GM23338 (cell line): ENCODE measurements at regions not wholly inside any gene's neighbourhood (a gene's known extent, or its start where the extent isn't known, plus 50 kb on each side); places are given as distances from the start of the nearest gene placed in this dataset.
"Not testable (repeated sequence)": the region's sequence is repeated elsewhere in the genome, so short reads cannot be mapped to it uniquely, and the experiment has no call there.

Experiments used
- CREB1 ChIP-seq: fragments of 250-450 bp; sonication (Bioruptor Pico); IDR thresholded peaks from 2 replicates; pipeline ENCODE4 v1.5.0; 2020; ENCODE audit warnings: low read depth, mild to moderate bottlenecking, moderate library complexity
- EZH2 ChIP-seq: fragments of 200-600 bp; sonication (generic); IDR thresholded peaks from one replicate; pipeline ENCODE4 v1.8.0; 2017; ENCODE audit warnings: antibody characterized with exemption, mild to moderate bottlenecking, low read depth; ENCODE audit not compliant: unreplicated experiment
- EZH2phosphoT487 ChIP-seq: fragments of 200-600 bp; sonication (generic); IDR thresholded peaks from one replicate; pipeline ENCODE4 v1.8.1; 2018; ENCODE audit warnings: antibody characterized with exemption; ENCODE audit not compliant: unreplicated experiment
- JUNB ChIP-seq: IDR thresholded peaks from one replicate; pipeline ENCODE4 v1.6.1; 2016; ENCODE audit warnings: antibody characterized with exemption; ENCODE audit not compliant: unreplicated experiment
- NANOG ChIP-seq: IDR thresholded peaks from 2 replicates; pipeline ENCODE4 v1.6.1; 2016; ENCODE audit warnings: antibody characterized with exemption, borderline replicate concordance
- POLR2AphosphoS5 ChIP-seq: IDR thresholded peaks from 2 replicates; pipeline ENCODE4 v1.6.1; 2016; ENCODE audit warnings: antibody characterized with exemption, low read depth
- REST ChIP-seq: IDR thresholded peaks from one replicate; pipeline ENCODE4 v1.6.1; 2018; ENCODE audit warnings: antibody characterized with exemption; ENCODE audit not compliant: unreplicated experiment
- ZNF114 ChIP-seq: fragments of 250-450 bp; sonication (Bioruptor Pico); IDR thresholded peaks from 2 replicates; pipeline ENCODE4 v1.5.0; 2020; ENCODE audit warnings: mild to moderate bottlenecking, moderate library complexity
- TF ChIP-seq, protein P1 (sequence below), 2 experiments: fragments of 200-600 bp in 1 of 2; sonication (generic) in 1 of 2; conservative IDR thresholded peaks; 2 replicates each; pipeline versions ENCODE4 v1.5.1 to v1.6.1; 2016 to 2017; ENCODE audit warnings: antibody characterized with exemption in 2 of 2, low read depth in 2 of 2, mild to moderate bottlenecking in 2 of 2, moderate library complexity in 1 of 2
- TF ChIP-seq, protein P2 (sequence below): fragments of 250-450 bp; sonication (Bioruptor Pico); IDR thresholded peaks from 2 replicates; pipeline ENCODE4 v1.5.0; 2020; ENCODE audit warnings: mild to moderate bottlenecking, moderate library complexity
- TF ChIP-seq, protein P3 (sequence below): IDR thresholded peaks from 2 replicates; pipeline ENCODE4 v1.6.1; 2016; ENCODE audit warnings: antibody characterized with exemption

DNA sequence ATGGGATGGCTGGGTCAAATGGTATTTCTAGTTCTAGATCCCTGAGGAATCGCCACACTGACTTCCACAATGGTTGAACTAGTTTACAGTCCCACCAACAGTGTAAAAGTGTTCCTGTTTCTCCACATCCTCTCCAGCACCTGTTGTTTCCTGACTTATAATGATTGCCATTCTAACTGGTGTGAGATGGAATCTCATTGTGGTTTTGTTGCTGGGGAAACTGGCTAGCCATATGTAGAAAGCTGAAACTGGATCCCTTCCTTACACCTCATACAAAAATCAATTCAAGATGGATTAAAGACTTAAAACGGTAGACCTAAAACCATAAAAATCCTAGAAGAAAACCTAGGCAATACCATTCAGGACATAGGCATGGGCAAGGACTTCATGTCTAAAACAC lies 131.5 kb upstream of the FAR2 start:
- TF ChIP-seq, protein P1, sequence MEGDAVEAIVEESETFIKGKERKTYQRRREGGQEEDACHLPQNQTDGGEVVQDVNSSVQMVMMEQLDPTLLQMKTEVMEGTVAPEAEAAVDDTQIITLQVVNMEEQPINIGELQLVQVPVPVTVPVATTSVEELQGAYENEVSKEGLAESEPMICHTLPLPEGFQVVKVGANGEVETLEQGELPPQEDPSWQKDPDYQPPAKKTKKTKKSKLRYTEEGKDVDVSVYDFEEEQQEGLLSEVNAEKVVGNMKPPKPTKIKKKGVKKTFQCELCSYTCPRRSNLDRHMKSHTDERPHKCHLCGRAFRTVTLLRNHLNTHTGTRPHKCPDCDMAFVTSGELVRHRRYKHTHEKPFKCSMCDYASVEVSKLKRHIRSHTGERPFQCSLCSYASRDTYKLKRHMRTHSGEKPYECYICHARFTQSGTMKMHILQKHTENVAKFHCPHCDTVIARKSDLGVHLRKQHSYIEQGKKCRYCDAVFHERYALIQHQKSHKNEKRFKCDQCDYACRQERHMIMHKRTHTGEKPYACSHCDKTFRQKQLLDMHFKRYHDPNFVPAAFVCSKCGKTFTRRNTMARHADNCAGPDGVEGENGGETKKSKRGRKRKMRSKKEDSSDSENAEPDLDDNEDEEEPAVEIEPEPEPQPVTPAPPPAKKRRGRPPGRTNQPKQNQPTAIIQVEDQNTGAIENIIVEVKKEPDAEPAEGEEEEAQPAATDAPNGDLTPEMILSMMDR (conservative IDR thresholded peaks at IDR 0.05; ENCODE audit: low read depth in 2 of 2), result not testable (repeated sequence)
- not testable (repeated sequence) for TF ChIP-seq EZH2phosphoT487; REST; NANOG; CREB1 (CRISPR knock-in tag); EZH2; POLR2AphosphoS5; JUNB; ZNF114 (CRISPR knock-in tag)
- TF ChIP-seq, protein P2, sequence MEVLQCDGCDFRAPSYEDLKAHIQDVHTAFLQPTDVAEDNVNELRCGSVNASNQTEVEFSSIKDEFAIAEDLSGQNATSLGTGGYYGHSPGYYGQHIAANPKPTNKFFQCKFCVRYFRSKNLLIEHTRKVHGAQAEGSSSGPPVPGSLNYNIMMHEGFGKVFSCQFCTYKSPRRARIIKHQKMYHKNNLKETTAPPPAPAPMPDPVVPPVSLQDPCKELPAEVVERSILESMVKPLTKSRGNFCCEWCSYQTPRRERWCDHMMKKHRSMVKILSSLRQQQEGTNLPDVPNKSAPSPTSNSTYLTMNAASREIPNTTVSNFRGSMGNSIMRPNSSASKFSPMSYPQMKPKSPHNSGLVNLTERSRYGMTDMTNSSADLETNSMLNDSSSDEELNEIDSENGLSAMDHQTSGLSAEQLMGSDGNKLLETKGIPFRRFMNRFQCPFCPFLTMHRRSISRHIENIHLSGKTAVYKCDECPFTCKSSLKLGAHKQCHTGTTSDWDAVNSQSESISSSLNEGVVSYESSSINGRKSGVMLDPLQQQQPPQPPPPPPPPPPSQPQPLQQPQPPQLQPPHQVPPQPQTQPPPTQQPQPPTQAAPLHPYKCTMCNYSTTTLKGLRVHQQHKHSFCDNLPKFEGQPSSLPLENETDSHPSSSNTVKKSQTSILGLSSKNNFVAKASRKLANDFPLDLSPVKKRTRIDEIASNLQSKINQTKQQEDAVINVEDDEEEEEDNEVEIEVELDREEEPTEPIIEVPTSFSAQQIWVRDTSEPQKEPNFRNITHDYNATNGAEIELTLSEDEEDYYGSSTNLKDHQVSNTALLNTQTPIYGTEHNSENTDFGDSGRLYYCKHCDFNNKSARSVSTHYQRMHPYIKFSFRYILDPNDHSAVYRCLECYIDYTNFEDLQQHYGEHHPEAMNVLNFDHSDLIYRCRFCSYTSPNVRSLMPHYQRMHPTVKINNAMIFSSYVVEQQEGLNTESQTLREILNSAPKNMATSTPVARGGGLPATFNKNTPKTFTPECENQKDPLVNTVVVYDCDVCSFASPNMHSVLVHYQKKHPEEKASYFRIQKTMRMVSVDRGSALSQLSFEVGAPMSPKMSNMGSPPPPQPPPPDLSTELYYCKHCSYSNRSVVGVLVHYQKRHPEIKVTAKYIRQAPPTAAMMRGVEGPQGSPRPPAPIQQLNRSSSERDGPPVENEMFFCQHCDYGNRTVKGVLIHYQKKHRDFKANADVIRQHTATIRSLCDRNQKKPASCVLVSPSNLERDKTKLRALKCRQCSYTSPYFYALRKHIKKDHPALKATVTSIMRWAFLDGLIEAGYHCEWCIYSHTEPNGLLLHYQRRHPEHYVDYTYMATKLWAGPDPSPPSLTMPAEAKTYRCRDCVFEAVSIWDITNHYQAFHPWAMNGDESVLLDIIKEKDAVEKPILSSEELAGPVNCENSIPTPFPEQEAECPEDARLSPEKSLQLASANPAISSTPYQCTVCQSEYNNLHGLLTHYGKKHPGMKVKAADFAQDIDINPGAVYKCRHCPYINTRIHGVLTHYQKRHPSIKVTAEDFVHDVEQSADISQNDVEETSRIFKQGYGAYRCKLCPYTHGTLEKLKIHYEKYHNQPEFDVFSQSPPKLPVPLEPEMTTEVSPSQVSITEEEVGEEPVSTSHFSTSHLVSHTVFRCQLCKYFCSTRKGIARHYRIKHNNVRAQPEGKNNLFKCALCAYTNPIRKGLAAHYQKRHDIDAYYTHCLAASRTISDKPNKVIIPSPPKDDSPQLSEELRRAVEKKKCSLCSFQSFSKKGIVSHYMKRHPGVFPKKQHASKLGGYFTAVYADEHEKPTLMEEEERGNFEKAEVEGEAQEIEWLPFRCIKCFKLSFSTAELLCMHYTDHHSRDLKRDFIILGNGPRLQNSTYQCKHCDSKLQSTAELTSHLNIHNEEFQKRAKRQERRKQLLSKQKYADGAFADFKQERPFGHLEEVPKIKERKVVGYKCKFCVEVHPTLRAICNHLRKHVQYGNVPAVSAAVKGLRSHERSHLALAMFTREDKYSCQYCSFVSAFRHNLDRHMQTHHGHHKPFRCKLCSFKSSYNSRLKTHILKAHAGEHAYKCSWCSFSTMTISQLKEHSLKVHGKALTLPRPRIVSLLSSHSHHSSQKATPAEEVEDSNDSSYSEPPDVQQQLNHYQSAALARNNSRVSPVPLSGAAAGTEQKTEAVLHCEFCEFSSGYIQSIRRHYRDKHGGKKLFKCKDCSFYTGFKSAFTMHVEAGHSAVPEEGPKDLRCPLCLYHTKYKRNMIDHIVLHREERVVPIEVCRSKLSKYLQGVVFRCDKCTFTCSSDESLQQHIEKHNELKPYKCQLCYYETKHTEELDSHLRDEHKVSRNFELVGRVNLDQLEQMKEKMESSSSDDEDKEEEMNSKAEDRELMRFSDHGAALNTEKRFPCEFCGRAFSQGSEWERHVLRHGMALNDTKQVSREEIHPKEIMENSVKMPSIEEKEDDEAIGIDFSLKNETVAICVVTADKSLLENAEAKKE (CRISPR knock-in tag), result not testable (repeated sequence)
- TF ChIP-seq, protein P3, sequence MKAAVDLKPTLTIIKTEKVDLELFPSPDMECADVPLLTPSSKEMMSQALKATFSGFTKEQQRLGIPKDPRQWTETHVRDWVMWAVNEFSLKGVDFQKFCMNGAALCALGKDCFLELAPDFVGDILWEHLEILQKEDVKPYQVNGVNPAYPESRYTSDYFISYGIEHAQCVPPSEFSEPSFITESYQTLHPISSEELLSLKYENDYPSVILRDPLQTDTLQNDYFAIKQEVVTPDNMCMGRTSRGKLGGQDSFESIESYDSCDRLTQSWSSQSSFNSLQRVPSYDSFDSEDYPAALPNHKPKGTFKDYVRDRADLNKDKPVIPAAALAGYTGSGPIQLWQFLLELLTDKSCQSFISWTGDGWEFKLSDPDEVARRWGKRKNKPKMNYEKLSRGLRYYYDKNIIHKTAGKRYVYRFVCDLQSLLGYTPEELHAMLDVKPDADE, result not testable (repeated sequence)
